Chondrocyte (in vitro differentiated cells): ENCODE measurements at regions not wholly inside any gene's neighbourhood (a gene's known extent, or its start where the extent isn't known, plus 50 kb on each side); places are given as distances from the start of the nearest gene placed in this dataset.
"Not testable (repeated sequence)": the region's sequence is repeated elsewhere in the genome, so short reads cannot be mapped to it uniquely, and the experiment has no call there.

ENCODE experiments used
- DNase-seq: peaks from one replicate; pipeline ENCODE4 v3.0.0; 2021; ENCODE audit warnings: mixed read lengths, low spot score
- H3K27ac Mint-ChIP-seq: one replicate; pipeline ENCODE4 v1.8.0; 2021; ENCODE audit warnings: mild to moderate bottlenecking, moderate library complexity, mixed read lengths; ENCODE audit not compliant: unreplicated experiment
- H3K27me3 Mint-ChIP-seq: 2 replicates; pipeline ENCODE4 v1.8.0; 2021; ENCODE audit warnings: low read depth, mixed read lengths
- H3K36me3 Mint-ChIP-seq: 2 replicates; pipeline ENCODE4 v1.8.0; 2021; ENCODE audit warnings: low read depth, mixed read lengths
- H3K4me1 Mint-ChIP-seq: 2 replicates; pipeline ENCODE4 v1.8.0; 2021; ENCODE audit warnings: low read depth, mild to moderate bottlenecking, mixed read lengths
- H3K4me3 Mint-ChIP-seq: one replicate; pipeline ENCODE4 v1.8.0; 2021; ENCODE audit warnings: mild to moderate bottlenecking, moderate library complexity, mixed read lengths; ENCODE audit not compliant: unreplicated experiment
- H3K9me3 Mint-ChIP-seq: 2 replicates; pipeline ENCODE4 v1.8.0; 2021; ENCODE audit warnings: low read depth, mixed read lengths
- CTCF ChIP-seq: fragments of 200-600 bp; sonication (generic); IDR thresholded peaks from 2 replicates; pipeline ENCODE4 v1.5.0; 2021; ENCODE audit warnings: antibody characterized with exemption, mild to moderate bottlenecking, moderate library complexity

GRCh38 chr7:121610243-121610642 lies 214.1 kb upstream of the FAM3C start:
- no peak for TF ChIP-seq CTCF
- Mint-ChIP-seq H3K4me3 (no peak overlapping the region), H3K36me3 (no peaks in the 10 kb centered on the region), H3K9me3 (no peaks in the 10 kb centered on the region), H3K27ac (no peak overlapping the region), H3K4me1 (peaks cover 3% of the 10 kb centered on the region), H3K27me3 (no peaks in the 10 kb centered on the region)
- no peak for DNase-seq

GRCh38 chr7:121609208-121609607 lies 213.1 kb upstream of the FAM3C start:
- H3K36me3 Mint-ChIP-seq: no peaks in the 10 kb centered on the region
- DNase-seq: no peak
- no peak for TF ChIP-seq CTCF
- H3K4me1 Mint-ChIP-seq: peaks cover 14% of the 10 kb centered on the region
- H3K4me3 Mint-ChIP-seq: no peak overlapping the region
- H3K27me3 Mint-ChIP-seq: no peaks in the 10 kb centered on the region
- no peak overlapping the region for H3K27ac Mint-ChIP-seq
- H3K9me3 Mint-ChIP-seq: no peaks in the 10 kb centered on the region

- H3K4me3 Mint-ChIP-seq: no peak overlapping the region
- H3K27me3 Mint-ChIP-seq: no peaks in the 10 kb centered on the region
- DNase-seq: no peak
- H3K9me3 Mint-ChIP-seq: no peaks in the 10 kb centered on the region
- H3K4me1 Mint-ChIP-seq: peaks cover 17% of the 10 kb centered on the region
- no peaks in the 10 kb centered on the region for H3K36me3 Mint-ChIP-seq
- H3K27ac Mint-ChIP-seq: no peak overlapping the region
- TF ChIP-seq CTCF: no peak
Observed at GRCh38 chr7:121608785-121609184, 212.7 kb upstream of the FAM3C start.

- peaks cover 17% of the 10 kb centered on the region for H3K4me1 Mint-ChIP-seq
- not testable (repeated sequence) for H3K36me3 Mint-ChIP-seq, H3K27me3 Mint-ChIP-seq, DNase-seq, H3K9me3 Mint-ChIP-seq, H3K27ac Mint-ChIP-seq, H3K4me3 Mint-ChIP-seq
Observed at GRCh38 chr7:121608183-121608582, 212.1 kb upstream of the FAM3C start.

- no peak overlapping the region for H3K27ac Mint-ChIP-seq
Observed at GRCh38 chr7:121605317-121605680, 209.2 kb upstream of the FAM3C start.

More at GRCh38 chr7:121605317-121605680, 209.2 kb upstream of the FAM3C start:
- no peak overlapping the region for H3K4me3 Mint-ChIP-seq
- no peaks in the 10 kb centered on the region for H3K36me3 Mint-ChIP-seq
- peak; percentile 67 for TF ChIP-seq CTCF
- DNase-seq: no peak
- no peaks in the 10 kb centered on the region for H3K9me3 Mint-ChIP-seq
- H3K27me3 Mint-ChIP-seq: no peaks in the 10 kb centered on the region
- peaks cover 17% of the 10 kb centered on the region for H3K4me1 Mint-ChIP-seq
